GM12801 (cell line): ENCODE measurements at regions not wholly inside any gene's neighbourhood (a gene's known extent, or its start where the extent isn't known, plus 50 kb on each side); places are given as distances from the start of the nearest gene placed in this dataset.

ENCODE experiments used
- TF ChIP-seq, protein P1 (sequence below): IDR thresholded peaks from one replicate; pipeline ENCODE4 v1.5.1; 2011; ENCODE audit warnings: control low read depth; ENCODE audit not compliant: insufficient read length; ENCODE audit errors: extremely low read depth

DNA sequence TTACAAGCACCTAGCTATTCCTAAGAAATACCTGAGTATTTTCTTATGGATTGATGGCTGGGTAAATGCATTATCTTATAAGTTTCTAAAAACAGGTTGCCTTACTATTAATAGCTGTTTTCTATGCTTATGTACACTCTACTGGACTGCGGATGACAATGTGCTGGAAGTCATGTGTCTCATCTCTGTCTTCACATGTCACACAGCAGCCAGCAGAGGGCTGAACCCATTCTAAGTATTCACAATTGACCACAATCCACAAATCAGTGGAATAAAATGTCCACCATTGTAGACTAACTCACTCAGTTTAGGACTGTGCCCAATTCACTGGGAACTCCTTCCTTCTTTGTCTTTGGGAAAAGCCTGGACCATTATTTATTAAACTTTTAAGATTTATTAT, 371.2 kb downstream of the INSIG2 start:
- TF ChIP-seq, protein P1, sequence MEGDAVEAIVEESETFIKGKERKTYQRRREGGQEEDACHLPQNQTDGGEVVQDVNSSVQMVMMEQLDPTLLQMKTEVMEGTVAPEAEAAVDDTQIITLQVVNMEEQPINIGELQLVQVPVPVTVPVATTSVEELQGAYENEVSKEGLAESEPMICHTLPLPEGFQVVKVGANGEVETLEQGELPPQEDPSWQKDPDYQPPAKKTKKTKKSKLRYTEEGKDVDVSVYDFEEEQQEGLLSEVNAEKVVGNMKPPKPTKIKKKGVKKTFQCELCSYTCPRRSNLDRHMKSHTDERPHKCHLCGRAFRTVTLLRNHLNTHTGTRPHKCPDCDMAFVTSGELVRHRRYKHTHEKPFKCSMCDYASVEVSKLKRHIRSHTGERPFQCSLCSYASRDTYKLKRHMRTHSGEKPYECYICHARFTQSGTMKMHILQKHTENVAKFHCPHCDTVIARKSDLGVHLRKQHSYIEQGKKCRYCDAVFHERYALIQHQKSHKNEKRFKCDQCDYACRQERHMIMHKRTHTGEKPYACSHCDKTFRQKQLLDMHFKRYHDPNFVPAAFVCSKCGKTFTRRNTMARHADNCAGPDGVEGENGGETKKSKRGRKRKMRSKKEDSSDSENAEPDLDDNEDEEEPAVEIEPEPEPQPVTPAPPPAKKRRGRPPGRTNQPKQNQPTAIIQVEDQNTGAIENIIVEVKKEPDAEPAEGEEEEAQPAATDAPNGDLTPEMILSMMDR: no peak

DNA sequence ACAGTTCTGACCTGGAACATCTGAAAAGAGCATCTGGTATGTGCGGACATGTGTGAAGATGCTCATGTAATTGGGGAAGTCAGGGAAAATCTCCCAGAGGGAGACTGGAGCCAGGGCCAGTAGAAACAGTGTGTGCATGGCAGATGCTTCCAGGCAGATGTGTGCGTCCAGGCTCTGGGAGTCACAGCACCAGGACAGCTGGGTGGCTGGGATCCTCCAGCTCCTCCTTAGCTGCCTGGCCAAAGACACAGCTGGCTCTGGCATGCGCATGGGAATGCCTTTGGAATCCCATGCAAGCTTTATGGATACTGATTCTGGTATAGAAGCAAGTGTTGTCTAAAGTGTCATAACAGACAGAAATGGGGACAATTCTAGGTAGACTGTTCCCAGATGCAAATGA, 369.7 kb downstream of the INSIG2 start:
- TF ChIP-seq, protein P1: no peak

DNA sequence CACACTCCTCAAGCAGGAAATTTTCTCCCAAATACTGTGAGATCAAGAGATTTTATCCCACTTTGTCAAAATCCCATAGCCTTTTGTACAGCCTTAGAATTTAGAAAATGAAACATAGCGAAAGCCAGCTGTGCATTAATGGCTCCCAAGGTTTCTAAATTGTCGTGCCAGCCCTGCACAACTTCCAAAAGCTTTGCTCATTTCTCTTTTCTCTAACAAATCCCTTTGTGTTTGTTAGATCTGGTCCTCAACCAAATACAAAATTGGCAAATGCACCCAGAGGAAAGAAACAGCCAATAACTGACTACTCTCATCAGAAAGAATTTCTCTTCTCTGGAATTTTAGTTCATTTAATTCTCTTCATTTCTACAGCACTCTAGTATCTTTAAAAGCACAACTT, 361.1 kb downstream of the INSIG2 start:
- TF ChIP-seq, protein P1: no peak

DNA sequence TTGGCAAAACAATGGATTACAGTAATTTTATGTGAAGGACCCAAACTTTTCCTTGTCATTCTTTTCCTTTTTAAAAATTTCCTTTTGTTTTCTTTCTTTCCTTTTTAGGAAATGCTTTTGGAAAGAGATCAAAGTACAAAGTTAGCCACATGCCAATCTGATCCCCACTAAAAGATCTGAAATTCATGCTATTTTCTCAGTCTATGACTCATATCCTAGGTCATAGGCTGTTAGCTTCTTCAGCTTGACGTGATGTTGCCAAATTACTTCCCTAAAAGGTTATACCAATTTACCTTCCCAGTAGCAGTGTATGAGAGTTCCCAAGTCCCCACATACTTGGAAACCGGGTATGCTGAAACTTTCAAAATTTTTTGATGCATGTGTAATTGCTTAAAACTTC, 355.3 kb downstream of the INSIG2 start:
- TF ChIP-seq, protein P1: no peak

DNA sequence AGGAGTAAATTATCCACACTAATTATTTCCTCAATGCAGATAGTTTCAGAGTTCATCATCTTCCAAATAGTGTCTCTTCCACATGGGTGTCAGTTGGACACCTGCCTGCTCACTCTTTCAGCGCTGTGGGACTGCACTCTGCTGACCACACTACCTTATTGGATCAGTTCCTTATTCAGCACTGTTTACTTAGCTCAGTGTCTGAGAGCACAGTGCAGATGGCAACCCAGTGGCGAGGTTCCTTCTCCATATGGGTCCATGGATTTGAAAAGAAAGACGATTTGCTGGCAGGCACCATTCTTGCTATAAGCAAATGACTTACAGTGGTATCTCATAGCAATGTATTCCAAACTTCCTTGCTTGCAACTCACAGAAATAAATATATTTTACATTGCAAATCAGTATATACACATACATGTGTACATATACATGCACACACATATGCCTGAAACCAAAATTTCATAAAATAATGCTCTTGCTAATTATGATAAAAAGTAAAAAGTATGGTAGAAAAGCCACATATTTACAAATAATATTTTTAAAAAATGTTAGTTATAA, 354.8 kb downstream of the INSIG2 start:
- TF ChIP-seq, protein P1: no peak

DNA sequence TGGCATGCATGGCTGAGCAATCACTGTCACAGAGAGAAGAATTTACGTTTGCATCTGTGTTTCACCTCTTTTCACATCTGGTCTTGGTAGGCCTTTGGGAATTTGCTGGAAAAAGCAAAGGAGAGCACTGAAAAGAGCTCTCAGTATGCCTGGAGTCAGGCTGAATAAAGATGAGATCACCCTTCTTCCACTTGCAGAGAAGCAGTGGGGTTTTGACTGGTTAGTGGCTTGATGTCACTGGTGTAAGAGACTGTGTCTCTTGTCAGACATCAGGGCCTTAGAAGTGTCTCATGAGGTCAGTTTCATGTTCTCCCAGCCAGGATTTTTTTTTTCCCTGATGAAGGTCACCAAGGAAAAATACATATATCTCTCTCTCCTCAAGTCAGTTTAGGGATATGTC, 353.8 kb downstream of the INSIG2 start:
- TF ChIP-seq, protein P1: no peak

DNA sequence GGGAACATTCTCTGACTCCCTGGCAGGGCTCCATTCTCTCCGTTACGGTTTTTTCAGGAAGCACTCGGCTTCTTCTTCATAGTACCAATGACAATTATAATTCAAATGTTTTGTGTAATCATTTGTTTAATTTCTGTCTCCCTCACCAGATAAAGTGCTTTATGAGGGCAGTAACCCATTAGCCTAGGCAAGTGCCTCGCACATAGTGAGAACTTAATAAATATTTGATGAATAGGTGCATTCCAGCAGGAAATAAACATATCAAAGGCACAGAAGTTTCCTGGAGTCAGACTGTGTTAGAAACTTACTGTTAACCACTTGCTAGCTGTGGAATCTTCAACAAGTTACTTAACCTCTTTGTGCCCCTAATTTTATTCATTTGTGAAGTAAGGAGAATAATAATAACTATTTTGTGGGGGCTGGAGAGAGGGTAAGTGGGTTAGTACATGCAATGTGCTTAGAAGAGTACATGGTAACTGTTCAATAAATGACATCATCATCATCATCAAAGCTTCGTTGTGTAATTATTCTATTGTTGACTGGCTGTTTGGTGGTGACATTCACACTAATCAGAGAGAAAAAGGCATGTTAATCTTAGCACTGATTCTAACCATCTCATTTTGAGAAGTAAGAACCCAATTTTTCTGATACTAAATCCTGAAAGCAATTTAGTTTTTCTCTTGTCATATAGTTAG, 352.3 kb downstream of the INSIG2 start:
- TF ChIP-seq, protein P1: no peak
